Upper lobe of left lung (tissue), 6 donors: ENCODE measurements at regions not wholly inside any gene's neighbourhood (a gene's known extent, or its start where the extent isn't known, plus 50 kb on each side); places are given as distances from the start of the nearest gene placed in this dataset.
A peak's percentile ranks its signal among the peaks of the same experiment; 100 is the strongest.

ENCODE experiments used
- ATAC-seq, 2 donors: fragments of 200-7000 bp; cut with Tn5 transposase; one replicate each; pipeline ENCODE4 v1.9.1; 2022; ENCODE audit warnings: mild to moderate bottlenecking in 2 of 2, moderate library complexity in 2 of 2; ENCODE audit not compliant: low FRiP score in 2 of 2
- DNase-seq, 2 donors: peaks; one replicate each; pipeline ENCODE4 v3.0.0-alpha.2; 2019 to 2020
- H3K27ac ChIP-seq, 4 donors: fragments of 200-600 bp; sonication (generic); one replicate each; pipeline ENCODE4 v1.5.1; 2016 to 2019
- H3K27me3 ChIP-seq, 4 donors: fragments of 200-600 bp; sonication (generic); one replicate each; pipeline ENCODE4 v1.5.1; 2017 to 2019
- H3K36me3 ChIP-seq, 4 donors: fragments of 200-600 bp; sonication (generic); one replicate each; pipeline ENCODE4 v1.5.1; 2016 to 2019
- H3K4me1 ChIP-seq, 4 donors: fragments of 200-600 bp; sonication (generic); one replicate each; pipeline ENCODE4 v1.5.1; 2018 to 2019
- H3K4me3 ChIP-seq, 4 donors: fragments of 200-600 bp; sonication (generic); one replicate each; pipeline ENCODE4 v1.5.1; 2017 to 2019; ENCODE audit warnings: mild to moderate bottlenecking in 2 of 4, moderate library complexity in 1 of 4
- H3K9me3 ChIP-seq, 4 donors: fragments of 200-600 bp; sonication (generic); one replicate each; pipeline ENCODE4 v1.5.1; 2018 to 2019
- EP300 ChIP-seq, 4 donors: sonication (generic); formaldehyde crosslinking; IDR thresholded peaks; one replicate each; pipeline ENCODE4 v1.5.1; 2017; ENCODE audit warnings: antibody characterized with exemption in 4 of 4, control low read depth in 2 of 4
- POLR2A ChIP-seq, 4 donors: fragments of 450-650 bp; IDR thresholded peaks; one replicate each; pipeline ENCODE4 v1.5.1; 2016 to 2017; ENCODE audit warnings: antibody characterized with exemption in 4 of 4, mild to moderate bottlenecking in 2 of 4
- POLR2AphosphoS5 ChIP-seq, 2 donors: sonication (generic); formaldehyde crosslinking; IDR thresholded peaks; one replicate each; pipeline ENCODE4 v1.5.1; 2017; ENCODE audit warnings: antibody characterized with exemption in 2 of 2
- WGBS, 2 donors: methylation state at CpG; one replicate each; pipeline ENCODE4 v1.1.5; 2017 to 2018; 5-methylcytosine and 5-hydroxymethylcytosine counted together
- TF ChIP-seq, protein P1 (sequence below), 6 experiments: fragments of 450-650 bp in 4 of 6; fragments of 200-600 bp in 2 of 6; sonication (generic) in 2 of 6; IDR thresholded peaks; one replicate each; pipeline ENCODE4 v1.5.1; 2016 to 2019; ENCODE audit warnings: antibody characterized with exemption in 6 of 6
- donor health status: DM: no; HTN: no; CAD: no; lungs with moderate emphysema.
- donor health status: DM: no; HTN: yes; CAD: no; lungs with severe emphysema.

DNA sequence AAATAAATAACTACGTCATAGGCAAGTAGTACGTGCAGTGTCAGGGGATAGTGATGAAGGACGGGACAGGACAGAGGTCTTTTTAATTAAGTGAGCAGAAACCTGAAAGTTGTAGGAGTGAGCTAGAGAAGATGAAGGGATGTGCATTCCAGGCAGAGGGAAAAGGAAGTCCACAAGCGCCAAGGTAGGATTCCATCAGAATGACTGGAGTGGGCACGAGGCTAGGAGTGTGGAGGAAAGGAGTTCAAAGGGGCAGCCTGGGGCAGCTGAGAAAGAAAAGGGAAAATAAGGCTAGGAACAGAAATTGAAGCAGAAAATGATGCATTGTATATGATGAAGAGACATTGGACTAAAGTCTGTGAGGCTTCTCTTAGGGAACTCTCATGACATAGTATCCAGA, 192.2 kb upstream of the TLL1 start:
- no peak for TF ChIP-seq POLR2AphosphoS5 (IDR thresholded peaks at IDR 0.05)
- no peak for TF ChIP-seq POLR2A (IDR thresholded peaks at IDR 0.05)
- TF ChIP-seq EP300 (IDR thresholded peaks at IDR 0.05): no peak
- TF ChIP-seq, protein P1, sequence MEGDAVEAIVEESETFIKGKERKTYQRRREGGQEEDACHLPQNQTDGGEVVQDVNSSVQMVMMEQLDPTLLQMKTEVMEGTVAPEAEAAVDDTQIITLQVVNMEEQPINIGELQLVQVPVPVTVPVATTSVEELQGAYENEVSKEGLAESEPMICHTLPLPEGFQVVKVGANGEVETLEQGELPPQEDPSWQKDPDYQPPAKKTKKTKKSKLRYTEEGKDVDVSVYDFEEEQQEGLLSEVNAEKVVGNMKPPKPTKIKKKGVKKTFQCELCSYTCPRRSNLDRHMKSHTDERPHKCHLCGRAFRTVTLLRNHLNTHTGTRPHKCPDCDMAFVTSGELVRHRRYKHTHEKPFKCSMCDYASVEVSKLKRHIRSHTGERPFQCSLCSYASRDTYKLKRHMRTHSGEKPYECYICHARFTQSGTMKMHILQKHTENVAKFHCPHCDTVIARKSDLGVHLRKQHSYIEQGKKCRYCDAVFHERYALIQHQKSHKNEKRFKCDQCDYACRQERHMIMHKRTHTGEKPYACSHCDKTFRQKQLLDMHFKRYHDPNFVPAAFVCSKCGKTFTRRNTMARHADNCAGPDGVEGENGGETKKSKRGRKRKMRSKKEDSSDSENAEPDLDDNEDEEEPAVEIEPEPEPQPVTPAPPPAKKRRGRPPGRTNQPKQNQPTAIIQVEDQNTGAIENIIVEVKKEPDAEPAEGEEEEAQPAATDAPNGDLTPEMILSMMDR (IDR thresholded peaks at IDR 0.05): no peak
- H3K9me3 ChIP-seq: no peaks in the 10 kb centered on the region
- H3K27ac ChIP-seq: no peak overlapping the region
- no peak overlapping the region for H3K4me3 ChIP-seq
- no peaks in the 10 kb centered on the region for H3K4me1 ChIP-seq
- 89 to 93% methylated on average over 5 of the region's 5 CpGs for WGBS, 2 donors
- no peaks in the 10 kb centered on the region for H3K36me3 ChIP-seq
- ATAC-seq (no peak), DNase-seq (no peak)
- no peaks in the 10 kb centered on the region for H3K27me3 ChIP-seq

DNA sequence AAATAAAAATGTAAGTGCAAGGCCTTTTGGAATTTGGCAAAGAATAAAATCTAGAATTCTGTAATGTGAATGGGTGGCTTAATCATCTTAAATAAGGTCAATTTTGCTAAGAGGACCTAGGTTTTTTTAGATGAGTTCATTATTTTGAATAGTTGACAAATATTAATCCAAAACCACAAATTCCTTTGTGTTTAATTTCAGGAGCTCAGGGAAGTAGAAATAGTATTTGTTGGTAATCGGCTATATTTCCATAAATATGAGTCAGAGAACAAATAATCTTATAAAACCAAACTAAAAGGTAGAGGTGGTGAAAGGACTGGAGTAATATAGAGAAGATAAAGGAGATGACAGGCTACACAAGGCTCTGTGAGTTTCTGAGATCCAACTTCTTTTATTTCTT, 190.4 kb upstream of the TLL1 start:
- TF ChIP-seq, protein P1 (IDR thresholded peaks at IDR 0.05): no peak
- TF ChIP-seq POLR2A (IDR thresholded peaks at IDR 0.05) (no peak), POLR2AphosphoS5 (IDR thresholded peaks at IDR 0.05) (no peak), EP300 (IDR thresholded peaks at IDR 0.05) (no peak)

GRCh38 chr4:165684177-165684805, 188.7 kb upstream of the TLL1 start:
- no peaks in the 10 kb centered on the region for H3K27me3 ChIP-seq
- H3K36me3 ChIP-seq: no peaks in the 10 kb centered on the region
- DNase-seq (no peak), ATAC-seq (peak in 1 of 2 donors; percentile 84)
- no peak overlapping the region for H3K4me3 ChIP-seq
- H3K9me3 ChIP-seq: no peaks in the 10 kb centered on the region
- WGBS, 2 donors: 82 to 85% methylated on average over 7 of the region's 7 CpGs
- peaks cover 0 to 8% (median 0%) of the 10 kb centered on the region in 4 donors for H3K4me1 ChIP-seq
- TF ChIP-seq POLR2A (IDR thresholded peaks at IDR 0.05) (no peak), EP300 (IDR thresholded peaks at IDR 0.05) (no peak), POLR2AphosphoS5 (IDR thresholded peaks at IDR 0.05) (no peak)
- TF ChIP-seq, protein P1 (IDR thresholded peaks at IDR 0.05): no peak
- H3K27ac ChIP-seq: no peak overlapping the region

More for the DNA sequence above, 190.4 kb upstream of the TLL1 start:
- H3K27me3 ChIP-seq: no peaks in the 10 kb centered on the region
- no peak overlapping the region for H3K27ac ChIP-seq
- ATAC-seq: no peak
- peaks cover 0 to 2% (median 0%) of the 10 kb centered on the region in 4 donors for H3K4me1 ChIP-seq
- no peak overlapping the region for H3K4me3 ChIP-seq
- no peak for DNase-seq
- no peaks in the 10 kb centered on the region for H3K9me3 ChIP-seq
- H3K36me3 ChIP-seq: no peaks in the 10 kb centered on the region
- 30 to 86% methylated on average over 1 of the region's 1 CpG for WGBS, 2 donors

DNA sequence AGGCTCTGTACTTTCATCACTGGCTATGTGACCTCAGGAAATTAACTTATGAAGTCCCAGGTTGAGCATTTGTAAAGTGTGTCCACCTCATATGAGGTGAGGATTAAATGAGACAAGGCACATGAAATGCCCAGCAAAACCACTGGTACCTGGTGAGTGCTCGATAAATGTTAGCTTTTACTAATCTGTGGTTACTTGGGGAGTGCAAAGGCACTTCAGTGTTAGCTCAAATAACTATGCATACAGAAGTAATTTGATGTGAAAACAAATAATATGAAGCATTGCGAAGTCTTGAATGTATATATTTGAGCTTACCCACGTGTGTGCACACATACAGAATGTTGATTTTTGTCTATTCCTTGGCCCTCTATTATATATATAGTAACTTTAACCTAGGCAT, 186.3 kb upstream of the TLL1 start:
- DNase-seq: no peak
- Histone ChIP-seq H3K27me3 (no peaks in the 10 kb centered on the region), H3K4me3 (no peak overlapping the region), H3K27ac (no peak overlapping the region), H3K9me3 (no peaks in the 10 kb centered on the region), H3K4me1 (peaks cover 0 to 8% (median 0%) of the 10 kb centered on the region in 4 donors), H3K36me3 (no peaks in the 10 kb centered on the region)
- TF ChIP-seq POLR2AphosphoS5 (IDR thresholded peaks at IDR 0.05) (no peak), POLR2A (IDR thresholded peaks at IDR 0.05) (no peak), EP300 (IDR thresholded peaks at IDR 0.05) (no peak)
- TF ChIP-seq, protein P1 (IDR thresholded peaks at IDR 0.05): no peak
- no peak for ATAC-seq
- WGBS, 2 donors: 65 to 78% methylated on average over 3 of the region's 3 CpGs

DNA sequence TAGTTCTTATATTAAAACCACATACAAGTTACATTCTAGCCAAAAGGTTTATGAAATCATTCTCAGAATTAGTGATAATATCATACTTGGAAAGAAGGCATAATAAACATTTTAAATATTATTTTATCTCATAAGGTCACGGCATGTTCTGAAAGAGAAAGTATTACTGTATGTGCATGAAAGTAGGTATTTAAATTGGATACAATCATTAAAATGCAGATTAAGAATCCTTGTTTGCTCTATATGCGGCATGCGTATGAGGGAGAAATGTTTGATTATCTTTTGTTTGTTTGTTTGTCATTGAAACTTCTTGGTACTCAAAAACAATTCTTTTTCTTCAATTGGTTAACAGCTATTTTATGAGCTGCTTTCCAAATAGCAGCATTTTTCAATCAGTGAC, 183.9 kb upstream of the TLL1 start:
- no peak overlapping the region for H3K4me3 ChIP-seq
- H3K27ac ChIP-seq: no peak overlapping the region
- H3K4me1 ChIP-seq: peaks cover 0 to 8% (median 0%) of the 10 kb centered on the region in 4 donors
- H3K27me3 ChIP-seq: no peaks in the 10 kb centered on the region
- TF ChIP-seq POLR2A (IDR thresholded peaks at IDR 0.05) (no peak), POLR2AphosphoS5 (IDR thresholded peaks at IDR 0.05) (no peak)
- TF ChIP-seq, protein P1 (IDR thresholded peaks at IDR 0.05): no peak
- no peaks in the 10 kb centered on the region for H3K9me3 ChIP-seq
- 93% methylated on average over 3 of the region's 3 CpGs for WGBS, 2 donors
- DNase-seq (no peak), ATAC-seq (no peak)
- no peaks in the 10 kb centered on the region for H3K36me3 ChIP-seq
